ENCODE measurements at regions not wholly inside any gene's neighbourhood (a gene's known extent, or its start where the extent isn't known, plus 50 kb on each side); places are given as distances from the start of the nearest gene placed in this dataset.
"Not testable (repeated sequence)": the region's sequence is repeated elsewhere in the genome, so short reads cannot be mapped to it uniquely, and the experiment has no call there.

GRCh38 chr11:71322192-71322735 is 69.9 kb upstream of the SHANK2 start:
- no peak overlapping the region for H3K4me3 ChIP-seq (ENCODE audit: control insufficient read depth in 1 of 7, extremely low read depth in 1 of 7, insufficient read depth in 4 of 7, low read depth in 2 of 7, low read length in 6 of 7)
- 95% methylated on average over 12 of the region's 12 CpGs for WGBS (ENCODE audit: insufficient coverage)
- peaks cover 0 to 14% (median 5%) of the 10 kb centered on the region in 5 experiments for H3K9me3 ChIP-seq (ENCODE audit: control extremely low read depth in 1 of 5, control insufficient read depth in 4 of 5, insufficient read depth in 2 of 5, low read depth in 1 of 5, low read length in 4 of 5)
- ChIA-PET CTCF (no interaction called here), POLR2A (no interaction called here)
- H3K27ac ChIP-seq (ENCODE audit: insufficient read depth in 1 of 2, low read depth in 1 of 2, low read length in 2 of 2, poor library complexity in 1 of 2, severe bottlenecking in 2 of 2) = no peak overlapping the region
- no peaks in the 10 kb centered on the region for H3K36me3 ChIP-seq (ENCODE audit: control insufficient read depth in 4 of 4, insufficient read depth in 4 of 4, low read length in 3 of 4)
- H3K4me1 ChIP-seq (ENCODE audit: control extremely low read depth in 1 of 4, control insufficient read depth in 4 of 4, insufficient read depth in 4 of 4, low read length in 3 of 4) = no peaks in the 10 kb centered on the region
- no peaks in the 10 kb centered on the region for H3K27me3 ChIP-seq (replicated peaks in 2 of 5; ENCODE audit: control insufficient read depth in 4 of 5, insufficient read depth in 5 of 5, low read length in 4 of 5)
- DNase-seq = no peak

- Histone ChIP-seq H3K27ac (ENCODE audit: insufficient read depth in 1 of 2, low read depth in 1 of 2, low read length in 2 of 2, poor library complexity in 1 of 2, severe bottlenecking in 2 of 2) (no peak overlapping the region), H3K4me1 (ENCODE audit: control extremely low read depth in 1 of 4, control insufficient read depth in 4 of 4, insufficient read depth in 4 of 4, low read length in 3 of 4) (no peaks in the 10 kb centered on the region), H3K9me3 (ENCODE audit: control extremely low read depth in 1 of 5, control insufficient read depth in 4 of 5, insufficient read depth in 2 of 5, low read depth in 1 of 5, low read length in 4 of 5) (peaks cover 0 to 17% (median 6%) of the 10 kb centered on the region in 5 experiments), H3K4me3 (ENCODE audit: control insufficient read depth in 1 of 7, extremely low read depth in 1 of 7, insufficient read depth in 4 of 7, low read depth in 2 of 7, low read length in 6 of 7) (no peak overlapping the region), H3K36me3 (ENCODE audit: control insufficient read depth in 4 of 4, insufficient read depth in 4 of 4, low read length in 3 of 4) (no peaks in the 10 kb centered on the region), H3K27me3 (replicated peaks in 2 of 5; ENCODE audit: control insufficient read depth in 4 of 5, insufficient read depth in 5 of 5, low read length in 4 of 5) (no peaks in the 10 kb centered on the region)
- no peak for DNase-seq
- CTCF ChIA-PET = no interaction called here
- POLR2A ChIA-PET = no interaction called here
- WGBS (ENCODE audit: insufficient coverage) = 92% methylated on average over 10 of the region's 11 CpGs
Measured at GRCh38 chr11:71321433-71322191, 69.2 kb upstream of the SHANK2 start.

DNA sequence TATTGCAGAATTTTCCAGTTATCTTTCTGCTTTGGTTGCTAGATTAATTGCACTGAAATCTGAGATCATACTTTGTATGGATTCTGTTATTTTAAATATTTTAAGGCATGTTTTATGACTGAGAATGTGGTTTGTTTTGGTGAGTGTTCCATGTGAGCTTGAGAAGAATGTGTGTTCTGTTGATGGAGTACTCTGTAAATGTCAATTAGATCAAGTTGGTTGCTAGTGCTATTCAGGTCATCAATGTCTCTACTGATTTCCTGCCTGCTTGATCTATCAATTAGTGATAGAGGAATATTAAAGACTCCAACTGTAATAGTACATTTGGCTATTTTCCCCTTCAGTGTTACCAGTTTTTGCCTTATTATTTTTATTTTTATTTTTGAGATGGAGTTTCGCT is 64.3 kb upstream of the SHANK2 start:
- WGBS (ENCODE audit: insufficient coverage) = 100% methylated on average over 1 of the region's 1 CpG
- peaks cover 3 to 22% (median 10%) of the 10 kb centered on the region in 5 experiments for H3K9me3 ChIP-seq (ENCODE audit: control extremely low read depth in 1 of 5, control insufficient read depth in 4 of 5, insufficient read depth in 2 of 5, low read depth in 1 of 5, low read length in 4 of 5)
- CTCF ChIA-PET = no interaction called here

GRCh38 chr11:71312616-71313015 is 60.2 kb upstream of the SHANK2 start:
- DNase-seq; POLR2A ChIA-PET; H3K27ac ChIP-seq (ENCODE audit: insufficient read depth in 1 of 2, low read depth in 1 of 2, low read length in 2 of 2, poor library complexity in 1 of 2, severe bottlenecking in 2 of 2); H3K27me3 ChIP-seq (replicated peaks in 2 of 5; ENCODE audit: control insufficient read depth in 4 of 5, insufficient read depth in 5 of 5, low read length in 4 of 5); H3K4me3 ChIP-seq (ENCODE audit: control insufficient read depth in 1 of 7, extremely low read depth in 1 of 7, insufficient read depth in 4 of 7, low read depth in 2 of 7, low read length in 6 of 7); H3K4me1 ChIP-seq (ENCODE audit: control extremely low read depth in 1 of 4, control insufficient read depth in 4 of 4, insufficient read depth in 4 of 4, low read length in 3 of 4); H3K36me3 ChIP-seq (ENCODE audit: control insufficient read depth in 4 of 4, insufficient read depth in 4 of 4, low read length in 3 of 4): not testable (repeated sequence)
- WGBS (ENCODE audit: insufficient coverage) = 80% methylated on average over 3 of the region's 9 CpGs
- CTCF ChIA-PET = interaction anchor here (0.8 kb wide), 1 partner anchor 30 kb away, joined by 3 read pairs; no protein-coding TSS in a partner anchor
- peaks cover 2 to 13% (median 6%) of the 10 kb centered on the region in 5 experiments for H3K9me3 ChIP-seq (ENCODE audit: control extremely low read depth in 1 of 5, control insufficient read depth in 4 of 5, insufficient read depth in 2 of 5, low read depth in 1 of 5, low read length in 4 of 5)

More for the DNA sequence above, 64.3 kb upstream of the SHANK2 start:
- Histone ChIP-seq H3K36me3 (ENCODE audit: control insufficient read depth in 4 of 4, insufficient read depth in 4 of 4, low read length in 3 of 4) (no peaks in the 10 kb centered on the region), H3K27me3 (replicated peaks in 2 of 5; ENCODE audit: control insufficient read depth in 4 of 5, insufficient read depth in 5 of 5, low read length in 4 of 5) (no peaks in the 10 kb centered on the region), H3K4me3 (ENCODE audit: control insufficient read depth in 1 of 7, extremely low read depth in 1 of 7, insufficient read depth in 4 of 7, low read depth in 2 of 7, low read length in 6 of 7) (no peak overlapping the region), H3K27ac (ENCODE audit: insufficient read depth in 1 of 2, low read depth in 1 of 2, low read length in 2 of 2, poor library complexity in 1 of 2, severe bottlenecking in 2 of 2) (no peak overlapping the region), H3K4me1 (ENCODE audit: control extremely low read depth in 1 of 4, control insufficient read depth in 4 of 4, insufficient read depth in 4 of 4, low read length in 3 of 4) (no peaks in the 10 kb centered on the region)
- no peak for DNase-seq
- POLR2A ChIA-PET = no interaction called here

DNA sequence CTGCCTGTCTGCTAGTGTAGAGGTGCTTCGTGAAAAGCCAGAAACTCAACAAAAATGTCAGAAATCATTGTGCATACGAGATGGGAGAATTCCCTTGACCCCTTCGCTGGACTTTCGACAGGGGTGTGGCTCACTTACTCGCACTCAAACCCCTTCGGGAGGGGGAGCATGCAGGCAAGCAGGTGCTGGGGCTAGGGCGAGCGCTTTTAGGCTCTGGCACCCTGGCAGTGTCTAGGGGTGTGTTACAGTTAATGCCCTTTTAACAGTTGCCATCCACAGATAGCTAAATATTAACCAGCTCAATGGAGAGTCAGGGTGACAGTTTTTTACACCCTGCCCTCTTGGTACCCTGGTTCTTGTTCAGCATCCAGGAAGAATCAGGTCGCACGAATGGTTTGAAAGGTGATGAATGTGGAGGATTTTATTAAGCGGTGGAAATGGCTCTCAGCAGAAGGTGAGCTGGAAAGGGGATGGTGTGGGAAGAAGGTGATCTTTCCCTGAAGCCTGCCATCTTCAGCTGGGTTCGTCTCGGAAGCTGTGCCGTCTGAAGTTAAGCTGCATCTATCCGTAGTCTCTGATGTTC is 59.6 kb upstream of the SHANK2 start:
- ChIA-PET POLR2A (no interaction called here), CTCF (interaction anchor here (0.8 kb wide), 1 partner anchor 31 kb away, joined by 3 read pairs; no protein-coding TSS in a partner anchor)
- Histone ChIP-seq H3K4me1 (ENCODE audit: control extremely low read depth in 1 of 4, control insufficient read depth in 4 of 4, insufficient read depth in 4 of 4, low read length in 3 of 4) (no peaks in the 10 kb centered on the region), H3K4me3 (ENCODE audit: control insufficient read depth in 1 of 7, extremely low read depth in 1 of 7, insufficient read depth in 4 of 7, low read depth in 2 of 7, low read length in 6 of 7) (no peak overlapping the region), H3K27me3 (replicated peaks in 2 of 5; ENCODE audit: control insufficient read depth in 4 of 5, insufficient read depth in 5 of 5, low read length in 4 of 5) (peaks cover 0 to 3% (median 0%) of the 10 kb centered on the region in 5 experiments), H3K27ac (ENCODE audit: insufficient read depth in 1 of 2, low read depth in 1 of 2, low read length in 2 of 2, poor library complexity in 1 of 2, severe bottlenecking in 2 of 2) (no peak overlapping the region), H3K9me3 (ENCODE audit: control extremely low read depth in 1 of 5, control insufficient read depth in 4 of 5, insufficient read depth in 2 of 5, low read depth in 1 of 5, low read length in 4 of 5) (peaks cover 2 to 8% (median 6%) of the 10 kb centered on the region in 5 experiments), H3K36me3 (ENCODE audit: control insufficient read depth in 4 of 4, insufficient read depth in 4 of 4, low read length in 3 of 4) (no peaks in the 10 kb centered on the region)
- 89% methylated on average over 8 of the region's 15 CpGs for WGBS (ENCODE audit: insufficient coverage)
- DNase-seq = no peak

GRCh38 chr11:71311176-71311925 is 59.0 kb upstream of the SHANK2 start:
- Histone ChIP-seq H3K27ac (ENCODE audit: insufficient read depth in 1 of 2, low read depth in 1 of 2, low read length in 2 of 2, poor library complexity in 1 of 2, severe bottlenecking in 2 of 2) (no peak overlapping the region), H3K27me3 (replicated peaks in 2 of 5; ENCODE audit: control insufficient read depth in 4 of 5, insufficient read depth in 5 of 5, low read length in 4 of 5) (peaks cover 0 to 3% (median 0%) of the 10 kb centered on the region in 5 experiments), H3K4me1 (ENCODE audit: control extremely low read depth in 1 of 4, control insufficient read depth in 4 of 4, insufficient read depth in 4 of 4, low read length in 3 of 4) (no peaks in the 10 kb centered on the region), H3K9me3 (ENCODE audit: control extremely low read depth in 1 of 5, control insufficient read depth in 4 of 5, insufficient read depth in 2 of 5, low read depth in 1 of 5, low read length in 4 of 5) (peaks cover 1 to 5% (median 2%) of the 10 kb centered on the region in 5 experiments), H3K36me3 (ENCODE audit: control insufficient read depth in 4 of 4, insufficient read depth in 4 of 4, low read length in 3 of 4) (no peaks in the 10 kb centered on the region), H3K4me3 (ENCODE audit: control insufficient read depth in 1 of 7, extremely low read depth in 1 of 7, insufficient read depth in 4 of 7, low read depth in 2 of 7, low read length in 6 of 7) (no peak overlapping the region)
- 93% methylated on average over 13 of the region's 13 CpGs for WGBS (ENCODE audit: insufficient coverage)
- ChIA-PET CTCF (interaction anchor here (0.8 kb wide), 1 partner anchor 32 kb away, joined by 3 read pairs; no protein-coding TSS in a partner anchor), POLR2A (no interaction called here)
- DNase-seq = no peak

Measured in common myeloid progenitor, CD34-positive (primary cell).